ENCODE measurements at regions not wholly inside any gene's neighbourhood (a gene's known extent, or its start where the extent isn't known, plus 50 kb on each side); places are given as distances from the start of the nearest gene placed in this dataset.
"Not testable (repeated sequence)": the region's sequence is repeated elsewhere in the genome, so short reads cannot be mapped to it uniquely, and the experiment has no call there.

GRCh38 chr14:105747503-105748203 lies 221.3 kb downstream of the TMEM121 start:
- in situ Hi-C loops (cut with MboI; ENCODE audit: low sequenced_read_pairs), result not testable (repeated sequence)

- in situ Hi-C loops (cut with MboI; ENCODE audit: low sequenced_read_pairs), result no loop called here
These were observed 221.8 kb downstream of the TMEM121 start for GRCh38 chr14:105748204-105748578.

GRCh38 chr14:105748710-105749109 lies 222.3 kb downstream of the TMEM121 start:
- in situ Hi-C loops (cut with MboI; ENCODE audit: low sequenced_read_pairs), result not testable (repeated sequence)

GRCh38 chr14:105749870-105750541 lies 223.6 kb downstream of the TMEM121 start:
- in situ Hi-C loops (cut with MboI; ENCODE audit: low sequenced_read_pairs), result not testable (repeated sequence)

- in situ Hi-C loops (cut with MboI; ENCODE audit: low sequenced_read_pairs), result not testable (repeated sequence)
These were observed 224.9 kb downstream of the TMEM121 start for GRCh38 chr14:105751291-105751751.

GRCh38 chr14:105752420-105752819 lies 226.0 kb downstream of the TMEM121 start:
- in situ Hi-C loops (cut with MboI; ENCODE audit: low sequenced_read_pairs), result not testable (repeated sequence)

- in situ Hi-C loops (cut with MboI; ENCODE audit: low sequenced_read_pairs), result no loop called here
These were observed 234.4 kb downstream of the TMEM121 start for GRCh38 chr14:105760691-105761344.

GRCh38 chr14:105761345-105761740 lies 235.0 kb downstream of the TMEM121 start:
- in situ Hi-C loops (cut with MboI; ENCODE audit: low sequenced_read_pairs), result not testable (repeated sequence)

GRCh38 chr14:105761842-105762241 lies 235.5 kb downstream of the TMEM121 start:
- in situ Hi-C loops (cut with MboI; ENCODE audit: low sequenced_read_pairs), result no loop called here

- in situ Hi-C loops (cut with MboI; ENCODE audit: low sequenced_read_pairs), result not testable (repeated sequence)
These were observed 235.9 kb downstream of the TMEM121 start for GRCh38 chr14:105762262-105762661.

GRCh38 chr14:105764254-105764901 lies 238.0 kb downstream of the TMEM121 start:
- in situ Hi-C loops (cut with MboI; ENCODE audit: low sequenced_read_pairs), result not testable (repeated sequence)

GRCh38 chr14:105765072-105765825 lies 238.9 kb downstream of the TMEM121 start:
- in situ Hi-C loops (cut with MboI; ENCODE audit: low sequenced_read_pairs), result not testable (repeated sequence)

GRCh38 chr14:105765893-105766614 lies 239.7 kb downstream of the TMEM121 start:
- in situ Hi-C loops (cut with MboI; ENCODE audit: low sequenced_read_pairs), result no loop called here

GRCh38 chr14:105767315-105767714 lies 240.9 kb downstream of the TMEM121 start:
- in situ Hi-C loops (cut with MboI; ENCODE audit: low sequenced_read_pairs), result no loop called here

GRCh38 chr14:105768039-105768438 lies 241.7 kb downstream of the TMEM121 start:
- in situ Hi-C loops (cut with MboI; ENCODE audit: low sequenced_read_pairs), result not testable (repeated sequence)

GRCh38 chr14:105769061-105769730 lies 242.8 kb downstream of the TMEM121 start:
- in situ Hi-C loops (cut with MboI; ENCODE audit: low sequenced_read_pairs), result not testable (repeated sequence)

GRCh38 chr14:105770619-105771216 lies 244.3 kb downstream of the TMEM121 start:
- in situ Hi-C loops (cut with MboI; ENCODE audit: low sequenced_read_pairs), result not testable (repeated sequence)

GRCh38 chr14:105771261-105772226 lies 245.2 kb downstream of the TMEM121 start:
- in situ Hi-C loops (cut with MboI; ENCODE audit: low sequenced_read_pairs), result not testable (repeated sequence)

All from HL-60/S4 (cell line).